LNCAP (cell line): ENCODE measurements at regions not wholly inside any gene's neighbourhood (a gene's known extent, or its start where the extent isn't known, plus 50 kb on each side); places are given as distances from the start of the nearest gene placed in this dataset.

Experiments
- TF ChIP-seq, protein P1 (sequence below): fragments of 450-650 bp; IDR thresholded peaks from 2 replicates; pipeline ENCODE4 v1.5.1; 2017; ENCODE audit warnings: mild to moderate bottlenecking

DNA sequence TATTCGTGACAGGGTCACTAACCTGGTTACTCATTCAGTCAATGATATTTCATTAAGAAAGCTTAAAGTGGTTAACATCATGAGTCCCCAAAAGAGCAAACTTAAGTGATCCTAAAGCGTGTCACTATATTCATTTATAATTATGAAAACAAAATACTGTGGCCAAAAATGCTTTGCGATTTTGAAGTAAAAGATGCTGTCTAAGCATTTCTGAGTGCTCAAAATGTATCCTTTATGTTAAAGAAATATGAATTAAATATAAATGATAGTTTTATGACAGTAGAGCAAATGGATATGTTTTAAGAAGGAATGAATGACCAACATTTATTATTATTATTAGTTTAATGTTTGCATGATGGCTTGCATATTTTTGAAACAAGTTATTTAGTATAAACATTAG is 72.6 kb upstream of the CDC42EP3 start:
- TF ChIP-seq, protein P1, sequence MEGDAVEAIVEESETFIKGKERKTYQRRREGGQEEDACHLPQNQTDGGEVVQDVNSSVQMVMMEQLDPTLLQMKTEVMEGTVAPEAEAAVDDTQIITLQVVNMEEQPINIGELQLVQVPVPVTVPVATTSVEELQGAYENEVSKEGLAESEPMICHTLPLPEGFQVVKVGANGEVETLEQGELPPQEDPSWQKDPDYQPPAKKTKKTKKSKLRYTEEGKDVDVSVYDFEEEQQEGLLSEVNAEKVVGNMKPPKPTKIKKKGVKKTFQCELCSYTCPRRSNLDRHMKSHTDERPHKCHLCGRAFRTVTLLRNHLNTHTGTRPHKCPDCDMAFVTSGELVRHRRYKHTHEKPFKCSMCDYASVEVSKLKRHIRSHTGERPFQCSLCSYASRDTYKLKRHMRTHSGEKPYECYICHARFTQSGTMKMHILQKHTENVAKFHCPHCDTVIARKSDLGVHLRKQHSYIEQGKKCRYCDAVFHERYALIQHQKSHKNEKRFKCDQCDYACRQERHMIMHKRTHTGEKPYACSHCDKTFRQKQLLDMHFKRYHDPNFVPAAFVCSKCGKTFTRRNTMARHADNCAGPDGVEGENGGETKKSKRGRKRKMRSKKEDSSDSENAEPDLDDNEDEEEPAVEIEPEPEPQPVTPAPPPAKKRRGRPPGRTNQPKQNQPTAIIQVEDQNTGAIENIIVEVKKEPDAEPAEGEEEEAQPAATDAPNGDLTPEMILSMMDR, result no peak

DNA sequence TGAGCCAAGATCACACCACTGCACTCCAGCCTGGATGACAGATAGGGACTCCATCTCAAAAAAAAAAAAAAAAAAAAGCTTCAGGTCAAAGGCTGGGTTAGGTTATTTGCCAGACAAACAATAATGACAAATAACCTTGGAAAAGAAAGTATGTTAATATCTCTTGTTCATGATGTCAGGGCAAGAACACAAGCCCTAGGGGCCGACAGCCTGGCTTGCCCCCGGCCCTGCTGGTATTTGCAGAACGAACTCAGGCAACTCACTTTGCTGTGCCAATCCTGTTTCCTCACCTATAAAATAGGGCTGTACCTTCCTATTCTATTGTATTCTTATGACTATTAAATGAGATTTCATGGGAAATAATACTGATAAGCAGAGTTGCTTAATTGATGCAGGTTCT is 75.4 kb upstream of the CDC42EP3 start:
- TF ChIP-seq, protein P1, result no peak

DNA sequence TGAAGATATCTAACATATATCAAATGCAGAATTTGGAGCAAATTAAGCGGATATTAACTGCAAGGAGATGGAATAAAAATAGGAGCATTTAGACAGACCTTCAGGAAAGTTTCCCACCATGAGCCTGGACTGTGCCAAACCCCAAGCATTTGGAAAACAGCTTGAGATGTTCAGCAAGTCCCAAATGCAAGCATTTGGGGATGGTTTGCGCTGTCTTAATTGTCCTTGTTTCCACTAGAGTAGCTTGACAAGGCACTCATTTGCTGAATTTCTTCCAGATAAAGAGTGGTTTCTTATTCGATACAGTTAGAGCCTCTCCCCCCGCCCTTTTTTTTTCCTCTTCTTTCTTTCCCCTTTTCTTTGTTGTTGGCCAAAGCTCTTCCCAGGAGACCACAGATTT is 77.1 kb upstream of the CDC42EP3 start:
- TF ChIP-seq, protein P1, result no peak

DNA sequence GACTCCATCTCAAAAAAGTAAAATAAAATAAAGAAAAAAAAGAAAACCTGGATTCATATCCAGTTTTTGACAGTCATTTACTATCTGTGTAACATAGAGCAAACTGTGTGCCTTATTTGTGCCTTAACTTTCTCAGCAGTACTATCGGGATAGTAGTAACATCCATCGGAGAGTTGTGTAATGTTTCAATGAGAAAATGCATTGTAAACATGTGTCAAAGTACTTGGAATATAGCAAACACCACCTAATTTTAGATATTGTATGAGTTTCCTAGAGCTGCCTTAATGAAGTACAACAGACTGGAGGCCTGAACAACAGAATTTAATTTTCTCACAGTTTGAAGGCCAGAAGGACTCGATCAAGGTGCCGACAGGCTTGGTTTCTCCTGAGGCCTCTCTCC is 81.3 kb upstream of the CDC42EP3 start:
- TF ChIP-seq, protein P1, result no peak

DNA sequence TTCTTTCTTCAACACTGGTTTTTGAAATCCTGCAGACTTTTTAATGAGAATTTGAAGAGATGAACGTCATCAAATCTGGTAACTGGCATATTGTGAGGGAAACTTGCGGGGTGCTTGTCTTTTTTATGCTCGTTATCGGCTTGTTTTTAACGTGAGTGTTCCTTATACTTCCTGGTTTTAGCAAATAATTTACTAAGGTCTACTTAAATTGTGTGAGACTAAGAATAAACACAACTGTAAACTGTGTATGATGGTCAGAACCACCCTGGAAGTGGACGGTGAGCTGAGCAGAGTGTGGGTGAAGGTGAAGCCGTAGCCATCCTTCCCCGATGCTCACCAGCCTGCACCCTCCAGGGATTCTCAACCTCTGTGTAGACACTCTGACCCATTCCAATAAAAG is 82.3 kb upstream of the CDC42EP3 start:
- TF ChIP-seq, protein P1, result no peak

DNA sequence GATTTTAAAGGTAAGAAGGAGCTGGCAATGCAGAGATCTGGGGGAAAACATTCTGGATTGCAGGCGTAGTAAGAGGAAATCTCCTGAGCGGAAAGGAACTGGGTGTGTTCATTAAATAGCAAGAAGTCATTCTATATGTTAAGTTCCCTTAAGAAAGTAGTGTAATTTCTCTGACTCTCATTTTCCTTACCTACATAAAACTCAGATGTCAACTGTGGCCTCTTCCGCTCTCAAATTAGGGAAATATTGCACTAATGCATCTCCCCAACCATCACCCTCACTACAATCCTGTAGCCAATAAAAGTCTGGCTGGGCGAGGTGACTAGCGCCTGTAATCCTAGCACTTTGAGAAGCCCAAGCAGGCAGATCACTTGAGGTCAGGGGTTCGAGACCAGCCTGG is 89.0 kb upstream of the CDC42EP3 start:
- TF ChIP-seq, protein P1, result no peak

DNA sequence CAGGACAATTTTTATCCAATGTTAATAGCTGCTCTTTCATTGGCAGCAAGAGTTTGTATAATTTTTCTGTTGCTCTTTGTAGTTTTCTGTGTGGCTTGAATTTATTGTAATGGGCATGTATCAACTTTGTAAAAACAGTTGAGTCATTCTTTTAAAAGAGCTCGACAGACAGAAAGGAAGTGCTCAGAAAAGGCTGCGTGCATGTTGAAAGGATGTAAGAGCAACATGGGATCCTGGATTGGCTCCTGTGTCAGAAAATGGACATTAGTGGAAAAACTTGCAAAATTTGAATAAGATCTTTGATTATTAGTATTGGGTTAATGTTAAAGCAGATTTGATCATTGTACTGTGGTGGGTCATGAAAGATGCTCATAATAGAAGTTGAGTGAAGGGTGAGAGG is 93.3 kb upstream of the CDC42EP3 start:
- TF ChIP-seq, protein P1, result no peak

DNA sequence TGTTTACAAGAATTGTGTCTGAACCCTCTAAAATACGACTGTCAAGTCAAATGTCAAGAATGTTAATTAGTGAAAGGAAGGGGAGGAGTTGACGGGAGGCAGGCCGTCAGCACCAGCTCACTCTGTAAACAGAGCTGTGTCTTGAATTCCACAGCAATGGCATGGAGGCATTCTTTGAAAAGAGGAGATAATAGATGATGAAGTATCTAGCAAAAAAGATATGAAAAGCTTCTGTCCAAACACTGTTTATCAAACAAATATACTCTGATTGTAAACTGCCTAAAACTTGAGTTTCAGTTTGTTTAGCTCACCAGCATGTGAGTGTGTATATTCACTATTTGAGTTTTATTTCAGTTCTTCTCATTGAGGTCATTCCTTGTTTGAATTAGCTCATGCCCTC is 94.7 kb upstream of the CDC42EP3 start:
- TF ChIP-seq, protein P1, result no peak
